ENCODE measurements at regions not wholly inside any gene's neighbourhood (a gene's known extent, or its start where the extent isn't known, plus 50 kb on each side); places are given as distances from the start of the nearest gene placed in this dataset.

DNA sequence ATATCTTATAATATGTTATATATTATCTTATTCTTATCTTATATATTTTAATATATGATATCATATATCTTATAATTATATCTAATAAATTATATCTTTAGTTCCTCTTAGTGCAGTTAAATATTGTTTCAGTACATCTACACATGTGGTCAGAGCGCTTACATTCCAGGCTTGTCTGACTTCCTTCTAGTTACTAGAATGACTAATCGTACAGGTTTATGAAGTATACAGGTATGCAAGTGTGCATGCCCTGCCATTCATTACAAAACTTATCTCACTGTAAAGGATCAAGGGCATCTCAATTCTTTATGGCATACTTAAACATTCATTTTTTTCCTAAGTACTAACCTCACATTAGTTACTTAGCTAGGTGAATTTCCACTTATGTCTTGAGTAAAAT, 1278.0 kb upstream of the MAP3K7 start:
- no peak for DNase-seq

DNA sequence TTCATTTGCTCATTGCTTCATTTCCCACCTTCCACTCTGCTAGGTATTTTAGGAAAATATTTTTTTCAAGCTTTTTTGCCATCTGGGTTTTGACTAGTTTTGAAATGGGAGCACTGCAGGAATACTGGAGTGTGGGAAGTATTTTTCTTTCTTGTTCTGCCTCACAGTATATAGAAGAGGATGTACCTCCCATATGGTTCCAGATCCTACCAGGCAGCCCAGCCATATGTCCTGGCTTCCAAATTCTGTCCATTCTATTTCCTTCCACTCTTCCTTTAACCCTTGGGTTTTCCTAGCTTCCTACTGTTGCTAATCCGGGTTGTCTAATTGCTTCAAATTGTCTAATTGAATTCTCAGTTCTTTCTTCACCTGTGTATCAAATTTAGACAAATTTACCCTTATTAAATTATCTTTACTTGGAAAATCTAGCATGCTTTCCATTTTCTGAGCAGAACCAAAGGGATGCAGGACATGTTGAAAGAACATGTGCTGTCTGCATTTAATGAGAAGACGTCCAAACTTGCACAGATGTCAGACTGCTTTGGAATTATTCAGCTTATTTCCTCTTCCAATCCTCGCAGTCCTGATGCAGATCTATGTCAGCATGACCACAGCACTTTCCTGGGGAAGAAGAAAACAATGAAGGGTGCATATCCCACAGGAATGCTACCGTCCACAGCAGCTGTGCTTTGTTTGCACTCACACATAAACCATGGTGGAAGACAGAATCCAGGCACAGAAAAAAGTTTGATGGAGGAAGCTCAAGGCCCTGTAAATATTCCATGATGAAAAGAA, 1273.9 kb upstream of the MAP3K7 start:
- no peak for DNase-seq

DNA sequence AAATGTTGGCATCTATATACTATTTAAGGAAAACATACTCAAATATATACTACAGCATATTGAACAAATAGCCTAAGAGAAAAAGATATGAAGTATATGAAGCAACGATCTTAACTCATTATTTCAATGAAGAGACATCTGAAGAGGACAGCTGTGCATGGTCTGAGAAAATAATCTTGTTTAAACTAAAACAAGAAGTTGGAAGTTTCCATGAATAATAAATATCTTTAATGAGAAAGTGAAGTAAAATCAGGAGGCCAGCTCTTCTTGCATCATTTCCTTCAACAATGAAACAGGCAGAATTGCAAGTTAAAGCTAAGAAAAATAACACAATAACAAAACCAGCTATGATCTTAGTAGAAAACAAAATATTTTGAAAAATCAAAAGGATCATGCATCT, 1265.4 kb upstream of the MAP3K7 start:
- DNase-seq = no peak

DNA sequence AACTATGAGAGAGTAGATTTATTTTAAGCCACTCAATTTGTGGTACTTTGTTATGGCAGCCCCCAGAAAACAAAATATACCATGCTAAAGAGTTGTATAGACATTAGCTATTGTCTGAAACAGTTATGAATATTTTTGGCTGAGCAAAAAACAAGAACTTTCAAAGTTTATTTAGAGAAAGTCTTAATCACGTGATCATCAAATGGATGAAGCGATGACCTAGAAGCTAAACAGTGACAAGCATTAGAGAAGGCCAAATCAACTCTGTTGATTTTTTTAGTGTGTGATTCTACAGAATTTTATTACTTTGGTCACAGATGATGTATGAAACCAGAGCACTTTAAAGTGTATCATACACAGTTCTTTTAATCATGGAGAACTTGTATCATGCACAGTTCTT, 1247.9 kb upstream of the MAP3K7 start:
- no peak for DNase-seq

DNA sequence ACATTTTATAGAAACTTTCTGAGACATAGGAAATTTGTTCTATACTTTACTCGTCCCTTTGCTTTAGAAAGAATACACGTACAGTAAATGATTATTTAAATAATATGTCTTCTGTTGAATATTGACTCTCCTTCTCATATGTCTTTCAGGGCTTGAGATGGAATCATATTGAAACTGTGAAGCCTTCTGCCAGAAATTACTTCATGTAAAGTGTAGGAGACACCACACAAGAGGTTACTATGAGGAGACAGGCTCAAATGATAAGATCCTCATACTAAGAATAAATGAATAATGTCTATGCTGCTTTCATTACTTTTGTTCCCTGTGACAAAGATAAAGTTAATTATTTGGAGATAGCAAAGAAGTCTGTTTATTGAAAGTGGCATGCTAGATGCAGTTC, 1240.3 kb upstream of the MAP3K7 start:
- DNase-seq = no peak

DNA sequence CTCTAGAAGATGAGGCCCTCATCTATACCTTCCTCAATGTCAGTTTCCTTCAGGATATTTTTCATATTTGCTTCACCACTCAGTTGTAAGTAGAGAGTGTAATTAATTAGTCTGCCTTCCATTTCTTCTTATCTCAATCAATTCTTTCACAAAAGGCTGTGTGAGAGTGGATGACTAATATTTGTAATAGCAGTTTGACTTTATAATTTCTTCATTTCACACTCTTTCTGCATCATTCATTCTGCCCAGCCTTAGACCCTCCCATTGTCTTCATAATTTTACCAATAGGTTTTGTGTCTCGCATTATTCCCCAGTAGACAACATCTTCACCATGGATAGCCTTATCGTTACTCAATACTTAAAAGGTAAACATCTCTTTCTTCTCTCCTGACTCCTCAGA, 1239.3 kb upstream of the MAP3K7 start:
- DNase-seq = no peak

DNA sequence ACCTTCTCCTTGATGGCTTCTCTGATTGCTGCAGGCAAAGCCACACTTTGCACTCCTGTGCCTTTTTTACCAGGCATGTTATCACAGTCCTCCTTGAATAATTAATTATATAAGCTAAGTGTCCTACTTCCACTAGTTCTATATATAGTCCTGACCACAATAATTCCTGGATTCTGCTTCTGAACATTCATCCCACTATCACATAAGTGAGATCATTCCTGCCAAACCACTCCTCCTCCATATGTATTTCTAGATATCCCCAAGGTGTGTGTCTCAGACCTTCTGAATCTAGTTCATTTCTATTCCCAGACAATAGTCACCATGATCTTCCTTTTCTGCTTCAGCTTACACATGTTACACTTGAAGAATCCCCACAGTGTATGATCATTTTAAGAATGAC, 1237.5 kb upstream of the MAP3K7 start:
- DNase-seq = no peak

DNA sequence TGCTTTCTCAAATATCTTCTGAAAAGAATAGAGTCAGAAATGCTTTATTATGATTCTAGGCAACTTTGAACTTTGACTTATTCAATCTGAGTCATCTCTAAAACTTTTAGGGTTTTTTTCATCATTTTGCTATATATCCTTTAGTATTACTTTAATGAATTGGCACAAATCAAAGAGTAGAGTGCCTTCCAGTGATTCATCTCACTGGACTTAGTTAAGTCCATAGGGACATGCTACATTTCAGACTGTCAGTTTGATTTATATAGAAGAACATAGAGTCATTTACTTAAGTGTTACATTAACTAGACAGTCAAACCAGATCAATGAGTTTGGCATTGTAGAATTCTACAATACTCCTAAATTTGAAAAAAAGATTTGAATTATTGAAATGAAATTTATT, 1235.7 kb upstream of the MAP3K7 start:
- no peak for DNase-seq

DNA sequence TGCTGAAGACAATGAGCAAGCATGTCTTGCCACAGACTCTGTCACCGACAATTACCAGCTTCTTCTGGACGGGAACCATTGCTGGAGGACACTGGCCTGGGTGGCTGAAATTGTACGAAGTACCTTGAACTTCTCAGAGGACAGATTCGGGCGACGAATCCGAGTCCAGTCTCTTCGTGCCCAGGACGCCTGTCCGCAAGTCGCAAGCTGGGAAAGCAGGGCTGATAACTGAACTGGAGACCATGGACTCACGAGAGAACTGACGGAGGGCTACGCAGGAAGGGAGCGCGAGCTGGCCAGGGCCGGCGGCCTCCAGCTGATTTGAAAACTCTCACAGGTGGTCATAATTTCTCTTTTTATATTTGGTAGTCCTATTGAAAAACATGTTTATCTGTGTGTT, 1229.5 kb upstream of the MAP3K7 start:
- peak; percentile 2 for DNase-seq

DNA sequence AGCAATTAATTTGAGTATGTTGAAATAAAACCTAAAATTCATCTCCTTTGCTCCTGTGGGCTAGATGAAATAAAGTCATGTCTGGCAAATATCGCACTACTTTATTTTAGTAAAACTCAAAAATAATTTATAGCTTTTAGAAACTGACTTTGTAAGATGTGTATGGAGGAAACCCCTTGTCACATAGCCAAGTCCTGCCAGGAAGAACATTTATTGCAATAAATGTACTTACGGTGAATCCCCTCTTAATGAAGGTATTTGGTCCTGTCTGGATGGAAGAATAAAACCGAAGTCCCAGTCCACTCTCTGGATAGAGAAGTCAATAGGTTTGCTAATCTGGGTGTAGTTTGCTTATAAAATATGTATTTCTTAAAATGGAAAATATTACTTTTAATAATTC, 1226.8 kb upstream of the MAP3K7 start:
- DNase-seq = no peak

DNA sequence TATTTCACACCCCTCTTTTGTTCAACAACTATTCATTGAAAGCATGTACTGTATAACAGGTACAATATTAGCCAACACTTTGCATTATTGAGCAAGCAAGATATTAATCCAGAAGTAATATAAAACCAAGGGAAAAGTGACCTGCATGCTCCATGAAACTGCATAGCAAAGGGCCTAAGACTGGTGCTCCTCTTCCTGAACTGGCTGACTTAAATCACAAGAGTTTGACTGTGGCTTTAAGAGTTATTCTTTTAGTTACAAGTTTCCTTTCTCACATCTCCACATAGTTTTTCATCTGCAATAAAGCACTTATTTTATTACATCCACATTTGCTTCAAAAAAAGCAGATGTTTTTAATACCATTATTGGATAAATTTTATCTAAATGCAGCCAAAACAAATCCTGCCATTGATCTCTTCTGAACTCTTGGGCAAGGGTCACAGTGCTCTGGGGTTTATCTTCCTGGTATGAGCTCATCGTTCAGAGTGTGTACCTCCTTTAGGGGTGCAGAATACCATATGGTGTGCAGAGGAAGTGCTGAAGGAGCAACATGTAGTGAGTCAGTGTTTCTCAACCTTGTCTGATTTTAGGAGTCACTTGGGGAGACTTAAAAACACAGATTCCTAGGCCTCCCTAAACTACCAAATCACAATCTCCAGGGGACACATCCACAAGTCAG, 1225.9 kb upstream of the MAP3K7 start:
- DNase-seq = no peak

DNA sequence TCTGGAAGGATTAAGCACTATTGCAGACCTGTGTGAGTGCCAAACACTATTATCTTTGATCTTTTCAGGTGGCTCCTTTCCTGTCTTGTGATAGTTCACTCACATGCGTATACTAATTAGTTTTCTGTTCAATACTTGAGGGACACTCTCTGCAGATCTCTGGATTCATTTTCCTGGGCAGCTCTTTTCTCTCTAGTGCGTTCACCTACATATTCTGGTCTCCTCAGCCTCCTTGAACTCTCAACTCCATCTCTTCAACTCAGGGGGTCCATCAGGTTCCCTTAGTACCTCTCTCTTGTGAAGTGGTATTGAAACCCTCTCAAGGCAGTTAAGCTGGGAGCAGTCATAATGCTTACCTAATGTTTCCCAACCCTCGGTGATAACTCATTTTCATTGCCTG, 1218.1 kb upstream of the MAP3K7 start:
- no peak for DNase-seq

DNA sequence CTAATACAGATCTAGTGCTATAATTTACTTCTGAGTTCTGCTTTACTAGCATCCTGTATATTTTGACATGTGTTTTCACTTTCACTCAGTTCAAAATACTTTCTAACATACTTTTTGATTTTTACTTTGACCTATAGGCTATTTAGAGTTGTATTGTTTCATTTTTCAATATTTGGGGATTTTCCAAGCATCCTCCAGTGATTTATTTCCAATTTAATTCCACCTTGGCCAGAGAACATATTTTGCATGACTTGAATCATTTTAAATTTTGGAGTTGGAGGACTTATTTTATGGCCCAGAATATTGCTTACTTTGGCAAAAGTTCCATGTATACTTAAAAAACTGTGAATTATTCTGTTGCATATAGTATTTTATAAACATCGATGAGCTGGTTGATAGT, 1215.6 kb upstream of the MAP3K7 start:
- no peak for DNase-seq

DNA sequence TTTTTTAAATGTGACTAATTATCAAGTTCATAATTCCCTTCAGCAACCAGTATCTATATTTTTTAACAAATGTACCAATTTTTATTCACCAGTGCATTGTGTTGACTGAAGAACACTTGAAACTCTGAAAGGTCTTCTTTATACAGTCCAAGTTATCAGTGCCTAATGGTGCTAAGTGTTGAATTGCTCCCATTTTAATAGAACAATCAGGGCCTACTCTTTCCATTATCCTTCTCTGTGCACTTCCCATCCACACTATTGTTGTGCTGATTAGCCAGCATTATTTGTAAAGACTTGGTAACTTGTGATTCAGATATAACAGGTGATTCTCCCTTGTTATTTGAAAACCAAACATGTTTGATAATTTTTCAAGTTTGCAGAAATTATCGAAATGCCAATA, 1209.7 kb upstream of the MAP3K7 start:
- DNase-seq = no peak

DNA sequence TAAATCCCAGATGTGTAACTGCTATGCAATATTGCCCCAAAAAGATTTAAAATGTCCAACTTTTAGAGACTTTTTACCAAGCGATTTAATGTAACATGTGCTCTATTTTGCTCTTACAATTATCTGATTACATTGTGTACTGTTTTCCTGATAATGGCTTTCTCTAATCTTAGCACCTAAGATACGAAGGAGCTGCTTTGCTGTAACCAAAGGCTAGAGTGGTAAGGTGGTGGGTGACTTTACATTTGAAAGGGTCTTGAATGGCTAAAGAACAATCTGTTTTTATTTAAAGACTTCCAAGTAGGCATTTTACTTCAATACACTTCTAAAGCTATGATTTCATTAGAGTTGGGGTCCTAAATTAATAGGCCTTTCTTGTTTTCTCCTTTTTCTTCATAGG, 1201.6 kb upstream of the MAP3K7 start:
- DNase-seq = no peak

DNA sequence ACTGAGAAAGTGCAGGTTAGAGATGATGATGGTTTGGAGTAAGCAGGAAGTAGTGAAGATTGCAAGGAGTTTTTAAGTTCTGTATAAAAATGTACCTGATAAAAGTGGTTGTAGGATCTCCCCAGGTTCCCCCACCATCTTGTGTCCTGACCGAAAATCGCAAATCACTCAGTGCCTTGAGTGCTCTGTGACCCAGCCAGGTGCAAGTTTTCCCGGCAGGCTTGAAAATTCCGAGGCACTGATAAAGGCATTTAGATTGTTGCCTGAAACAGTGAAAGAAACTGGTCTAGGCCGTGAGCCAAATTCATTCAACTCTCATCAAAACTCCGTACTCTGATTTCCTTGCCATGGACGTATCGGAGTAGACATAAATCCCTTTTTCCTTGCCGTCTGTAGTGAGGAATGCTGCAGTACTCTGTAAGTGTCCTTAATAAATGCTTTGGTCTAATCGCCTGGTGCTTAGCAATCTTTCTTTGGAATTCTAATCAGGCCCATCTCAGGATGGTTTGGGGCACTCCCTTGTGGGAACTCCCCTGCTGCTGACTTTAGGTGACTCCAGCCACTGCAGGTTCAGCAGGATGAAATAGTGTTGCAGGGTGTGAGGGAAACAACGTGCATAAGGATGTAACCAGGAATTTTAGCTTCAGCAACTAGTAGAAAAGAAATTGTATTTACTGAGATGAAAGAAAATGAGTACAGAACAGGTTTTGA, 1199.8 kb upstream of the MAP3K7 start:
- no peak for DNase-seq

DNA sequence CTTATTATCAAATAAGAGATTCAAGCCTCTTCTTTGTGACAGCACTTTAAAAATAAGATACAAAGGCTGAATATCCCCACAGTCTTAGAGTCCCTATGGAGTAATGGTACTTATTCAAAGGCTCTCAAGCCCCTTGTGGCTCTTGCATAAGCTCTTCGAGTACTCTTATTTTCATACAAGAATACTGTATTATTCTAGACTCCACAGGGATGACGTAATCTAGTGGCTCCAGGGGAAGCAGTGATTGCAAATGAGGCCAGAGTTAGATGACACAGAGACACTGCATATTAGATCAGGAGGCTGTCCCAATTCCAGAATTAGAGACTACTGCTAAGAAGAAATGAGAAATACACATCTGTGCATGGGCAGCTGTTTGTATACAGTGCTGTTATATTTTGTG, 1195.9 kb upstream of the MAP3K7 start:
- no peak for DNase-seq

DNA sequence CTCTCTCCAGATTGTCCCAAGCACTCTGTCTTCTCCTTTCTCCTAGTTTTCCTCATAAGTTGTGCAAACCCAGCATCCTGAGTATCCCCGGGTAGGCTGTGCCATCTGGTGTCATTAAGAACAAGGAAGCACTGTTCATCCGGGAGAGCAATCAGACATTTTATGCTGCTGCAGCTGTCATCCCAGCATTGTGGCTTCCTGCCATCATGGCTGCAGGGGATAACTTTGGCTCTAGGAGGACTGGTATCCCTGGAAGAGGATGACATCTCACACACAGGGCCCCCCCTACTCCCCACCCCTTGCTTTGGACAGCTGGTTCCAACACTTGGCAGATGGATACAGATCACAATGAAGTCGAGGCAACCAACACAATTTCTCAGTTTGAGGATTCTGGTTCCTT, 1195.1 kb upstream of the MAP3K7 start:
- DNase-seq = no peak

DNA sequence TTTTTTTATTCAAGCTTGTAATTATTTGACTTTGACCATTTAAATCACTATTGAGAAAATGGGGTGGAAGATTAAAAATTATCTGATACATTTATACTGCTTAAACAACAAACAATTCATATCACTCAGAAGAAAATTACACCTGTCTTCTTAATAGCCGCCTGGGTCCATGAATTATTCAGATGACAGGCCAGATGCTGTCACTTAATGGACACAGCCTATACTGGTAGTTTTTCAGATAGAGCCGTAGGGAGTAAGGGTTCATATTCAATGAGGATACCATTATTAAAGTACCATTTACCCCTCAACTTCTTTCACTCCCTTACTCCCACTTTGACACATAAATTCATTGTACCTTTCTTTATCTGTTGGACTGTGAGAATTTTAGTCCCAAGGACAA, 1193.4 kb upstream of the MAP3K7 start:
- no peak for DNase-seq

DNA sequence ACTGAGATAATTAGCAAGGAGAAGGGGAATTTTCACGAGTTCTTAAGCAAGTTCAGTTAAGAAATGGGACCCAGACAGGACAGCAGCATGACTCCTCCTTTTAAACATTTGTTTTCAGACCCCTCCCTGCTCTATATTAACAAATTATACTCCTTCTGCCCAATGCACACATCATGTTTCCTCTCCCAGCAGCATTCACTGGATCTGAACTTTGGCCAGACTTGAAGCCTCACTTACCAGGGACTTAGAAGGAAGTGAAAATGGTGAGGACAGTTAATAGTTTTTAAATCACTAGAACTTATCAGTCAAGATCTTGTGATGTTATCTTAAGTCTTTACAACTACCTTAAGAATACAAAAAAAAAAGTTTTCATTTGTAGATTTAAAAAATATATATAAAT, 1174.7 kb upstream of the MAP3K7 start:
- DNase-seq = no peak

DNA sequence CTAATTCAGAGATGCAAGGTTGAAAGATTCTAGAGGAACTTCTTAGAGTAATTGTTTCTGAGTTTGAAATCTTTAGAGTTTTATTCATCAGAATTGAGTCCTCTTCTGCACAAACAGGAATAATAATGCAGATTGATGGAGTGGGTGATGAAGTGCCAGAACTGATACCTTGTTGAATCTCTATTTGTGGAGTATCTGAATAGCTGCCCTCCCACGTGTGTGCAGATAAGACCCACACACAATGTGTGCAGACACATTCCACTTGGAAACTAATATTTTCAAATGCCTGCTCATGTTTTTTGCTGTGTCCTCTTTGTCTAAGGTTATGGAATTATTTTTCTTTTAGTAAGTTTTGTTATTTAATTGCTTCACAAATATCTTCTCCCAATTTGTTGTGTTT, 1167.8 kb upstream of the MAP3K7 start:
- no peak for DNase-seq

DNA sequence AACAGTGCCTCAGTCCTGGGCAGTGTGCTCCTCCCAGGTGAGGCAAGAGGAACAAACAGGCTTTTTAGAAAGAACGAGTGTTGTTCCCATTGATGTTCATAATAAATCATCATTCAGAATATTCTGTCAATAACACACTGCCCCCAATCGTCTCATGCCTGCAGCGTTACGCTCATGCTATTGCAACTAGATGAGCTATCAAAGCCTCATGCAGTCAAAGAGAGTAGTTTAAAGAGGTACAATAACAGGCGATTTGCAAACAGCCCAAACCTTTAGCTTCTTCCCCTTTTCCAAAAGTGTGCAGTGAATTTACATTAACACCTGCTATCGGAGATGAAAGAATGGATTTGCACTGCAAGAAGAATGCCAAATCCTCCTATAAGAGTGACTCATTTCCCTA, 1164.7 kb upstream of the MAP3K7 start:
- no peak for DNase-seq

DNA sequence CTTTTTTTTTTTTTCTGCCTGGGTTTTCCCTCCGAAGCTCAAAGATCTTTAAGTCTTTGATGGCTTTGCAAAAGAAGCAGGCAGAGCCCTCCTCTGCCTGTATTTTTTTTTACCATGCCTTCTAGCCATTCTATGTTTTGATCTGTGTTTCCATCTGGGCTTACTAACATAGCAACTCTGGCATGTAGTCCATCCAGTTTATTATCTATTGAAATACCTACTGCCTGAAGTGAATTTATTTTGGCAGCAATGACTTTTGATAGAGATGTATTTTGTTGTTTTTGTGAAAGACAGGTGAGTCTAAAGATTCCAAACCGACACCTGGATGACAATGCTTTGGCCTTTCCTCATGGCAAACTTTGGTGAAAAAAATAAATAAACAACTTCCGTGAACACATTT, 1157.7 kb upstream of the MAP3K7 start:
- no peak for DNase-seq

DNA sequence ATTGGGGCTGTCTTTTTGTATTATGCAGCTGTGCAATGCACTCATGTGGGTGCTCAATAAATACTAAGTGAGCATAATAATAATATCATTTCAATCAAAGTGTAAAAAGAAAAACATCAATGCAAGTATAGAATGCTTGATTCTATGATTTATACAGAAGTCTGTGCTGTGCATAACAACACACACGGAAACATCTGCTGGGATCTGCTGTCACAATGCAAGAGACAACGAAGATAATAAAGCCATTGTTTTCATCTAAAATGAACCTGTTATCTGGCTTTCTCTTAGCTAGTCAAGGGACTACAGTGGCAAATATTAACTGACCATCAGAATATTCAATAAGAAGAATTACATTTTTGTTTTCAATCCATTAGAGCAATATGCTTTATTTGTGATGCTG, 1156.9 kb upstream of the MAP3K7 start:
- no peak for DNase-seq
